GM12864 (cell line): ENCODE measurements at regions not wholly inside any gene's neighbourhood (a gene's known extent, or its start where the extent isn't known, plus 50 kb on each side); places are given as distances from the start of the nearest gene placed in this dataset.

Experiments used
- DNase-seq: peaks from one replicate; pipeline ENCODE4 v3.0.0-alpha.2; 2011; ENCODE audit warnings: low read depth
- H3K4me3 ChIP-seq: 2 replicates; pipeline ENCODE4 v1.5.1; 2011; ENCODE audit warnings: mild to moderate bottlenecking, low read depth, low read length, control low read depth
- TF ChIP-seq, protein P1 (sequence below): IDR thresholded peaks from 2 replicates; pipeline ENCODE4 v1.5.1; 2011; ENCODE audit warnings: low read depth, mild to moderate bottlenecking, moderate library complexity, low read length, control low read depth, inconsistent platforms; ENCODE audit errors: missing control alignments

DNA sequence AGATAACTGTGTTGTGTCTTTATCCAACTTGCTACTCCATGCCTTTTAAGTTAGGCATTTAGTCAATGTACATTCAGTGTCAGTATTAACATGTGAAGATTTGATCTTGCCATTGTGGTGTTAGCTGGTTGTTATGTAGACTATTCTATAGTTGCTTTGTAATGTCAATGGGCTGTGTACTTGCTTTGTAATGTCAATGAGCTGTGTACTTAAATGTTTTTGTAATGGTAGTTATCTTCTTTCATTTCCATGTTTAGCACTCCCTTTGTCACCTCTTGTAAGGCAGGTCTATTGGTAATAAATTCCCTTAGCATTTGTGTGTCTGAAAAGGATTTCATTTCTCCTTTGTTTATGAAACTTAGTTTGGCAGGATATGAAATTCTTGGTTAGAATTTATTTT is 53.4 kb downstream of the MC4R start:
- no peak for DNase-seq
- TF ChIP-seq, protein P1, sequence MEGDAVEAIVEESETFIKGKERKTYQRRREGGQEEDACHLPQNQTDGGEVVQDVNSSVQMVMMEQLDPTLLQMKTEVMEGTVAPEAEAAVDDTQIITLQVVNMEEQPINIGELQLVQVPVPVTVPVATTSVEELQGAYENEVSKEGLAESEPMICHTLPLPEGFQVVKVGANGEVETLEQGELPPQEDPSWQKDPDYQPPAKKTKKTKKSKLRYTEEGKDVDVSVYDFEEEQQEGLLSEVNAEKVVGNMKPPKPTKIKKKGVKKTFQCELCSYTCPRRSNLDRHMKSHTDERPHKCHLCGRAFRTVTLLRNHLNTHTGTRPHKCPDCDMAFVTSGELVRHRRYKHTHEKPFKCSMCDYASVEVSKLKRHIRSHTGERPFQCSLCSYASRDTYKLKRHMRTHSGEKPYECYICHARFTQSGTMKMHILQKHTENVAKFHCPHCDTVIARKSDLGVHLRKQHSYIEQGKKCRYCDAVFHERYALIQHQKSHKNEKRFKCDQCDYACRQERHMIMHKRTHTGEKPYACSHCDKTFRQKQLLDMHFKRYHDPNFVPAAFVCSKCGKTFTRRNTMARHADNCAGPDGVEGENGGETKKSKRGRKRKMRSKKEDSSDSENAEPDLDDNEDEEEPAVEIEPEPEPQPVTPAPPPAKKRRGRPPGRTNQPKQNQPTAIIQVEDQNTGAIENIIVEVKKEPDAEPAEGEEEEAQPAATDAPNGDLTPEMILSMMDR, result no peak
- no peak overlapping the region for H3K4me3 ChIP-seq

DNA sequence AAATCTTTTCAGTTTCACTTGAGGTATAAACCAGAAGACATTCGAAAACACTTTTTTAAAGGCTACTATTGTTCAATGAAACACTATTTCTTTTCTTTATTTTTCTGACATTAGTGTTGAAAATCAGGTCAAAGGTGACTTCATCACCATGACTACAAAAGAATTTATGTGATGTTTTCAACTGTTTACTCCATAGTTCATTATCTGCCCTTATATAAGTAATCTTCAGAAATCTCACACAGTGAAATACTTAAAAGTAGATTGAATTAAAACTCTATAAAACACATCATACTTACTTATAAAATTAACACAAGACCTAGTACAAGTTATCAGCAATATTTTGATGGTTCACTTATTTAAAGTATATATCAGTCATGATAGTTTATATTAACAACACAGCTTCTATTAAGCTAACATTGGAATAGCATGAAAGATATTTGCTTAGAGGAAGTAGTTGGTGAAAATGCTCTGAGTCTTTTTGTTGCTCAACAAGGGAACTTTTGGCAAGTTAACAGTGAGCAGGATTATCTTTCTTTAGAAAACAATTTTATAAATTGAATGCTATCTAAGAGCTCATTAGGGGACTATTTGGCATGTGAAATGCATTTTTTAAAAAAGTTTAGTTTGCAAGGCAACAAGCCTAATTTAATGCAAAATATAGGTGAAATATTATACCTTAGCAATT is 60.8 kb downstream of the MC4R start:
- no peak overlapping the region for H3K4me3 ChIP-seq
- TF ChIP-seq, protein P1, result no peak
- DNase-seq, result no peak

DNA sequence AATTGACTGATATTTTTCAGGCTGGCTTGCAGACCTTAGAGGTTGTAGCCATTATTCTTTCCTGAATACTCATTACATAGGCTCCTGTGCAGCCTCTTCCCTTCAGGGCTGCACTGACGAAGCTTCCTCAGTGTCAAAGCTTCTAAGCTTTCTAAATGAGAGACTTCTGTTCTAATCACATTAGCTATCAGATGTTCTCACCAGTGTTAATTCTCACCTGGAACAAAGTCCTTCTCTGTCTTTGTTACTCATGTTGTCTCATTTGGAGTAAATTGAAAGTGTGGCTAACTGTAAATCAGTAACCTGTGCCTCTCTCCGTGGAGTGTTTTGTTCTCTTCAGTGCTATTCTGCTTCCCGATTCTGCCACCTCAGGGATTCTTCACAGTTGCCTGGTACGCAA is 76.9 kb downstream of the MC4R start:
- no peak overlapping the region for H3K4me3 ChIP-seq
- TF ChIP-seq, protein P1, result no peak
- DNase-seq, result no peak

DNA sequence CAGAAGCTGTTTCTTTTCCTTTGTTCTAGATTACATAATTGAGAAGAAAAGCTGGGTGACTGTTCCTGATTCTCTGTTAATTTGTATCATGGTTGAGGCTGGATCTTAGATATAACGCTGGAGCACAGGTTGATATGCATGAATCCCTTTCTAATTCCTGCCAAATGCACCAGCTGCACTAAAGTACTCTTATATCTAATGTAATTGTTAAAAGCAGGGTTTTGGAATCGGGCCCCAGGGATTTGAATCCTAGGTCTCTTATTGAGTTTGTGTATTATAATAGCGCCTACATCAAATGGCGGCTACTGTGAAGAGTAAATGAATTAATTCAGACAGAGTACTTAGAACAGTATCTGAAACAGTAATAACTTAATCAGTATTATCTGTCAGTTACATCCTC is 80.4 kb downstream of the MC4R start:
- no peak for DNase-seq
- TF ChIP-seq, protein P1, result no peak
- no peak overlapping the region for H3K4me3 ChIP-seq

DNA sequence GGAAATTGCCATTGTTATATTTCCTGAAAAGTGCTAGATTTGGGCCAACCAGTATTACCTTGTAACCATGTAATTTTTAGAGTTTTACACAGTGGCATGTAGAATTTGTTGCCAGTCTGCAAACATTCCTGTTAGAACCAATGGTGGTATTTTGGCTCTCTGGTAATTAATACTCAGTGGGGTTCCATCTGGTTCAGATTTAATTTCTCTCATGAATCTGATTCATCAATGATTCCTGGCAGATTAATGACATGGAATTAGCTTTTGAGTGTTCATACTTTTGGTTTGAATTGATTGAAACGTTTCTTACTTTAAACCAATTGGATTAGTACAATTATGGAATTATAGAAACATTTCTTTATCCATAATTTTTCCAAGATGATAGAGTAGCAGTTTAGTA is 93.2 kb downstream of the MC4R start:
- H3K4me3 ChIP-seq, result no peak overlapping the region
- TF ChIP-seq, protein P1, result no peak
- DNase-seq, result no peak

DNA sequence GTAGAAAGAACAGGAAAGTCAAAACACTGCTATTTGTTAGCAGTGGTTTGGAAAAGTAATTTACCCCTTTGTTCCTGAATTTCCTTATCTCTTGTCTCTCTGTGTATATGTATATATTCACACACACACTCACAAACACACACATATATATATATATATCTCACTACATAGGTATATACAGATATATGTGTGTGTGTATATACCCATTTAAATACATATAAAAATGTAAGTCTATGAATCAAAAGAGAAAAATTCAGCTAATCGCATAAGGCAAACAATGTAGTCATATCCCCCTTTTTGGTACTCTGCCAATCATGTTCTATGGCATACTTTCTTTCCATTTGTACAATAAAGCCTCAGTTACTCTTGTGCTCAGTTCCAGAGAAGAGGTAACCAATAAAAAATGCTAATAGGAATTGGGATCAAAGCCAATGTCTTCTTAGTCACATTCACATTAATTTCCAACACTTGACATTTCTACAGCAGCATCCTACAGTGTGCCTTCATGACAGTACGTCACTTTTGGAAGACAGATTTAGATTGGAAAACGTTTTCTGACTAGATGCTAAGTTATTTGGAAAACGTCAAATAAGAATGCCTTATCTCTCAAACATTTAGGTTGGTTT is 94.6 kb downstream of the MC4R start:
- TF ChIP-seq, protein P1, result no peak
- H3K4me3 ChIP-seq, result no peak overlapping the region
- no peak for DNase-seq
